HL-60 (cell line): ENCODE measurements at regions not wholly inside any gene's neighbourhood (a gene's known extent, or its start where the extent isn't known, plus 50 kb on each side); places are given as distances from the start of the nearest gene placed in this dataset.

ENCODE experiments used
- CTCF ChIP-seq: IDR thresholded peaks from one replicate; pipeline ENCODE4 v1.5.1; 2011; ENCODE audit warnings: low read length, control low read depth, inconsistent platforms; ENCODE audit not compliant: insufficient read depth
- GABPA ChIP-seq: IDR thresholded peaks from 2 replicates; pipeline ENCODE4 v1.6.1; 2012; ENCODE audit warnings: low read depth
- POLR2AphosphoS5 ChIP-seq: IDR thresholded peaks from 2 replicates; pipeline ENCODE4 v1.6.1; 2012; ENCODE audit warnings: low read depth
- REST ChIP-seq: IDR thresholded peaks from 2 replicates; pipeline ENCODE4 v1.6.1; 2012; ENCODE audit warnings: low read depth; ENCODE audit not compliant: insufficient replicate concordance

DNA sequence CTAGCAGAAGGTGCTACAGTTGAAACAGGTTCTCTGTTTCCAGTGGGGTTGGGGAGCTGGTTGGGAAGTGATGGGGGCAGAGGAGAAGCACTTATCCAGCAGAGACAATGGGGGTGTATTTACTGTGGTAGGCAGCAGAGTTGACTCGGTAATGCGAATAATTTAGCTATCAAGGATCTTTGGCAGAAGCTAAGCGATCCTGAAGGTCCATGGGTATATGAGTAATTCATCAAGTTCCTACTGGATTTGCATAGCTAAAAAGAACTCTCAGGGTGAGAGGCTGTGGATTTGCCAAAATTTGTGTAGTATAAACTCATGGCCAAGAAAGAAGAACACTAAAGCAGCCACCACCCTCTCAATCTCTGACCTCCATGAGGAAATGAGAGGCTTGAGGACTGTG is 61.2 kb upstream of the EGFLAM start:
- no peak for TF ChIP-seq POLR2AphosphoS5
- TF ChIP-seq CTCF, result no peak
- TF ChIP-seq REST, result no peak
- no peak for TF ChIP-seq GABPA
